ENCODE measurements at regions not wholly inside any gene's neighbourhood (a gene's known extent, or its start where the extent isn't known, plus 50 kb on each side); places are given as distances from the start of the nearest gene placed in this dataset.

GRCh38 chr16:86145669-86146068 lies 246.7 kb downstream of the IRF8 start:
- DNase-seq (ENCODE audit: low read depth, low spot score), result no peak

GRCh38 chr16:86150641-86151238 lies 251.8 kb downstream of the IRF8 start:
- no peak for DNase-seq (ENCODE audit: low read depth, low spot score)

- DNase-seq (ENCODE audit: low read depth, low spot score), result no peak
Measured at GRCh38 chr16:86151239-86151851, 252.4 kb downstream of the IRF8 start.

GRCh38 chr16:86156155-86156554 lies 257.2 kb downstream of the IRF8 start:
- no peak for DNase-seq (ENCODE audit: low read depth, low spot score)

GRCh38 chr16:86157616-86158247 lies 258.8 kb downstream of the IRF8 start:
- no peak for DNase-seq (ENCODE audit: low read depth, low spot score)

- no peak for DNase-seq (ENCODE audit: low read depth, low spot score)
Measured at GRCh38 chr16:86158688-86159360, 259.9 kb downstream of the IRF8 start.

- DNase-seq (ENCODE audit: low read depth, low spot score), result no peak
Measured at GRCh38 chr16:86165479-86165878, 266.5 kb downstream of the IRF8 start.

- no peak for DNase-seq (ENCODE audit: low read depth, low spot score)
Measured at GRCh38 chr16:86166414-86166813, 267.5 kb downstream of the IRF8 start.

- no peak for DNase-seq (ENCODE audit: low read depth, low spot score)
Measured at GRCh38 chr16:86167061-86167460, 268.1 kb downstream of the IRF8 start.

GRCh38 chr16:86170720-86171119 lies 271.8 kb downstream of the IRF8 start:
- DNase-seq (ENCODE audit: low read depth, low spot score), result no peak

- DNase-seq (ENCODE audit: low read depth, low spot score), result no peak
Measured at GRCh38 chr16:86171329-86171728, 272.4 kb downstream of the IRF8 start.

- no peak for DNase-seq (ENCODE audit: low read depth, low spot score)
Measured at GRCh38 chr16:86175816-86176215, 276.9 kb downstream of the IRF8 start.

- DNase-seq (ENCODE audit: low read depth, low spot score), result no peak
Measured at GRCh38 chr16:86176462-86176861, 277.5 kb downstream of the IRF8 start.

- DNase-seq (ENCODE audit: low read depth, low spot score), result no peak
Measured at GRCh38 chr16:86180244-86180643, 281.3 kb downstream of the IRF8 start.

GRCh38 chr16:86180780-86181179 lies 281.8 kb downstream of the IRF8 start:
- no peak for DNase-seq (ENCODE audit: low read depth, low spot score)

GRCh38 chr16:86181526-86181925 lies 282.6 kb downstream of the IRF8 start:
- DNase-seq (ENCODE audit: low read depth, low spot score), result no peak

GRCh38 chr16:86184185-86184584 lies 285.2 kb downstream of the IRF8 start:
- DNase-seq (ENCODE audit: low read depth, low spot score), result no peak

GRCh38 chr16:86185089-86185488 lies 286.1 kb downstream of the IRF8 start:
- DNase-seq (ENCODE audit: low read depth, low spot score), result no peak

- no peak for DNase-seq (ENCODE audit: low read depth, low spot score)
Measured at GRCh38 chr16:86186313-86186712, 287.4 kb downstream of the IRF8 start.

GRCh38 chr16:86189934-86190333 lies 291.0 kb downstream of the IRF8 start:
- DNase-seq (ENCODE audit: low read depth, low spot score), result no peak

- no peak for DNase-seq (ENCODE audit: low read depth, low spot score)
Measured at GRCh38 chr16:86191663-86192062, 292.7 kb downstream of the IRF8 start.

GRCh38 chr16:86193528-86194193 lies 294.7 kb downstream of the IRF8 start:
- DNase-seq (ENCODE audit: low read depth, low spot score), result no peak

Measured in iPS DF 19.7 (cell line).